Activated B cell treated with CpG ODN at 0.5 μM for 24 hours (primary cell): ENCODE measurements at regions not wholly inside any gene's neighbourhood (a gene's known extent, or its start where the extent isn't known, plus 50 kb on each side); places are given as distances from the start of the nearest gene placed in this dataset.

Source experiments
- ATAC-seq: fragments of 200-7000 bp; cut with Tn5 transposase; one replicate; pipeline ENCODE4 v1.10.0; 2021; ENCODE audit warnings: low read depth, mild to moderate bottlenecking, moderate library complexity
- CTCF ChIA-PET: fragments of 350-600 bp; sonication (Branson Sonifier 250); formaldehyde crosslinking; loops from one replicate; lab custom pipeline; 2021; ENCODE audit warnings: antibody characterized with exemption; lab: Charles Lee
- POLR2A ChIA-PET: fragments of 350-600 bp; sonication (Branson Sonifier 250); formaldehyde crosslinking; loops from one replicate; lab custom pipeline; 2021; ENCODE audit warnings: antibody characterized with exemption; lab: Charles Lee
- DNase-seq: peaks from one replicate; pipeline ENCODE4 v3.0.0; 2022
- H3K27ac Mint-ChIP-seq: one replicate; pipeline ENCODE4 v1.8.0; 2020; ENCODE audit warnings: mixed read lengths
- H3K27me3 Mint-ChIP-seq: one replicate; pipeline ENCODE4 v1.8.0; 2021; ENCODE audit warnings: mixed read lengths
- H3K36me3 Mint-ChIP-seq: one replicate; pipeline ENCODE4 v1.8.0; 2021; ENCODE audit warnings: low read depth, mixed read lengths
- H3K4me1 Mint-ChIP-seq: one replicate; pipeline ENCODE4 v1.8.0; 2021; ENCODE audit warnings: mixed read lengths
- H3K4me3 Mint-ChIP-seq: one replicate; pipeline ENCODE4 v1.8.0; 2020; ENCODE audit warnings: mild to moderate bottlenecking, mixed read lengths
- H3K9me3 Mint-ChIP-seq: one replicate; pipeline ENCODE4 v1.8.0; 2020; ENCODE audit warnings: mixed read lengths
- CTCF ChIP-seq: fragments of 200-600 bp; IDR thresholded peaks from one replicate; pipeline ENCODE4 v1.8.0; 2022; ENCODE audit warnings: antibody characterized with exemption, mild to moderate bottlenecking
- intact Hi-C: fragments of 100-400 bp; cut with micrococcal nuclease; formaldehyde crosslinking; loops from one replicate; pipeline ENCODE4 v1.15.1; 2024

- Mint-ChIP-seq H3K27me3 (no peaks in the 10 kb centered on the region), H3K27ac (no peak overlapping the region), H3K36me3 (no peaks in the 10 kb centered on the region), H3K4me3 (no peak overlapping the region), H3K9me3 (no peaks in the 10 kb centered on the region), H3K4me1 (peaks cover 54% of the 10 kb centered on the region)
- no peak for DNase-seq
- CTCF ChIA-PET = interaction anchor here (5.6 kb wide), 1 partner anchor 14 kb away, joined by 33 read pairs; no protein-coding TSS in a partner anchor
- POLR2A ChIA-PET = interaction anchor here (1.2 to 1.4 kb wide), 2 partner anchors 40 to 60 kb away, joined by 4 read pairs; no protein-coding TSS in a partner anchor
- no peak for ATAC-seq
- no peak for TF ChIP-seq CTCF
- intact Hi-C loops = loop anchor here (1.0 kb wide), 2 partner anchors 14 to 60 kb away; no protein-coding TSS in a partner anchor
These were observed 60.9 kb upstream of the FBRSL1 start for GRCh38 chr12:132428936-132429601.

GRCh38 chr12:132427999-132428935 lies 61.7 kb upstream of the FBRSL1 start:
- H3K9me3 Mint-ChIP-seq = no peaks in the 10 kb centered on the region
- DNase-seq (no peak), ATAC-seq (no peak)
- no peaks in the 10 kb centered on the region for H3K36me3 Mint-ChIP-seq
- CTCF ChIA-PET = interaction anchor here (1.3 to 5.6 kb wide), 2 partner anchors 10 to 13 kb away, joined by 3 to 33 read pairs; no protein-coding TSS in a partner anchor
- intact Hi-C loops = no loop called here
- H3K27me3 Mint-ChIP-seq = no peaks in the 10 kb centered on the region
- H3K4me3 Mint-ChIP-seq = no peak overlapping the region
- H3K4me1 Mint-ChIP-seq = peaks cover 49% of the 10 kb centered on the region
- POLR2A ChIA-PET = interaction anchor here (1.4 kb wide), 1 partner anchor 60 kb away, joined by 4 read pairs; no protein-coding TSS in a partner anchor
- TF ChIP-seq CTCF = no peak
- no peak overlapping the region for H3K27ac Mint-ChIP-seq

- H3K27me3 Mint-ChIP-seq = no peaks in the 10 kb centered on the region
- no peak for TF ChIP-seq CTCF
- ChIA-PET CTCF (interaction anchor here (1.3 to 5.6 kb wide), 2 partner anchors 9 to 12 kb away, joined by 3 to 33 read pairs; no protein-coding TSS in a partner anchor), POLR2A (no interaction called here)
- no peak for DNase-seq
- no peak overlapping the region for H3K4me3 Mint-ChIP-seq
- H3K9me3 Mint-ChIP-seq = no peaks in the 10 kb centered on the region
- no peaks in the 10 kb centered on the region for H3K36me3 Mint-ChIP-seq
- ATAC-seq = no peak
- no peak overlapping the region for H3K27ac Mint-ChIP-seq
- intact Hi-C loops = no loop called here
- H3K4me1 Mint-ChIP-seq = peaks cover 47% of the 10 kb centered on the region
These were observed 62.7 kb upstream of the FBRSL1 start for GRCh38 chr12:132427174-132427768.

GRCh38 chr12:132426349-132427173 lies 63.4 kb upstream of the FBRSL1 start:
- POLR2A ChIA-PET = no interaction called here
- H3K27ac Mint-ChIP-seq = no peak overlapping the region
- H3K4me3 Mint-ChIP-seq = no peak overlapping the region

More at GRCh38 chr12:132426349-132427173, 63.4 kb upstream of the FBRSL1 start:
- H3K36me3 Mint-ChIP-seq = no peaks in the 10 kb centered on the region
- peaks cover 47% of the 10 kb centered on the region for H3K4me1 Mint-ChIP-seq
- no peaks in the 10 kb centered on the region for H3K9me3 Mint-ChIP-seq
- CTCF ChIA-PET = interaction anchor here (5.6 kb wide), 1 partner anchor 12 kb away, joined by 33 read pairs; no protein-coding TSS in a partner anchor
- H3K27me3 Mint-ChIP-seq = no peaks in the 10 kb centered on the region
- TF ChIP-seq CTCF = no peak
- intact Hi-C loops = no loop called here
- no peak for ATAC-seq
- DNase-seq = no peak
